A549 (cell line): ENCODE measurements at regions not wholly inside any gene's neighbourhood (a gene's known extent, or its start where the extent isn't known, plus 50 kb on each side); places are given as distances from the start of the nearest gene placed in this dataset.

Experiments
- ATAC-seq, 2 experiments: fragments of 200-7000 bp in 1 of 2; fragments of >200 bp in 1 of 2; cut with Nextera tagmentation in 1 of 2; cut with Tn5 transposase in 1 of 2; 3 replicates each; pipeline versions ENCODE4 v1.8.0 to v1.9.1; 2018 to 2020; ENCODE audit warnings: mild to moderate bottlenecking in 1 of 2, moderate library complexity in 1 of 2
- CTCF ChIA-PET: fragments of 300-600 bp; sonication (Branson Sonifier 250); formaldehyde crosslinking; extraction: SDS; loops from one replicate; lab custom pipeline; 2021; ENCODE audit warnings: antibody characterized with exemption, inconsistent platforms; lab: Yijun Ruan, JAX
- POLR2A ChIA-PET: fragments of 350-600 bp; formaldehyde crosslinking; extraction: SDS; loops from one replicate; lab custom pipeline; 2021; ENCODE audit warnings: antibody characterized with exemption, inconsistent platforms; lab: Yijun Ruan, JAX
- DNase-seq, 2 experiments: peaks; one replicate each; pipeline versions ENCODE4 v3.0.0 to v3.0.0-alpha.2; 2011 to 2016; ENCODE audit warnings: low read depth in 1 of 2, low spot score in 1 of 2
- FAIRE-seq: peaks from 2 replicates; lab custom pipeline; 2011; peaks lifted over from hg19 to GRCh38; lab: Jason Lieb, UNC
- H3K27ac ChIP-seq, 2 experiments: fragments of >200 bp; sonication (Bioruptor Twin); formaldehyde crosslinking; 3 replicates each; pipeline ENCODE4 v1.5.1; 2016 to 2017
- H3K4me1 ChIP-seq: fragments of >200 bp; sonication (Bioruptor Twin); formaldehyde crosslinking; 3 replicates; pipeline ENCODE4 v1.6.1; 2016
- H3K4me2 ChIP-seq: fragments of >200 bp; sonication (Bioruptor Twin); formaldehyde crosslinking; 3 replicates; pipeline ENCODE4 v1.6.1; 2016
- H3K4me3 ChIP-seq: fragments of >200 bp; sonication (Bioruptor Twin); formaldehyde crosslinking; 3 replicates; pipeline ENCODE4 v1.5.1; 2016
- H3K9me3 ChIP-seq: fragments of >200 bp; sonication (Bioruptor Twin); formaldehyde crosslinking; 3 replicates; pipeline ENCODE4 v1.6.1; 2016
- EHMT2 ChIP-seq: fragments of 200-600 bp; sonication (generic); IDR thresholded peaks from 2 replicates; pipeline ENCODE4 v1.6.1; 2016; ENCODE audit warnings: antibody characterized with exemption, low read depth, mild to moderate bottlenecking, moderate library complexity
- EP300 ChIP-seq, 2 experiments: fragments of >200 bp; sonication (Bioruptor Twin); formaldehyde crosslinking; IDR thresholded peaks; 2 replicates in 1 of 2; 3 replicates in 1 of 2; pipeline ENCODE4 v1.6.1; 2016 to 2017
- ESRRA ChIP-seq: fragments of 150-350 bp; IDR thresholded peaks from 2 replicates; pipeline ENCODE4 v1.6.1; 2014; ENCODE audit warnings: mild to moderate bottlenecking, low read length, borderline replicate concordance
- FOSB ChIP-seq: fragments of 250-450 bp; sonication (Bioruptor Pico); IDR thresholded peaks from 2 replicates; pipeline ENCODE4 v1.5.0; 2020; ENCODE audit warnings: mild to moderate bottlenecking, moderate library complexity
- FOSL2 ChIP-seq, 2 experiments: fragments of 450-650 bp in 1 of 2; fragments of >200 bp in 1 of 2; sonication (Bioruptor Twin) in 1 of 2; formaldehyde crosslinking; IDR thresholded peaks; 2 replicates each; pipeline versions ENCODE4 v1.5.0 to v1.6.1; 2016 to 2020; ENCODE audit warnings: mild to moderate bottlenecking in 1 of 2, moderate library complexity in 1 of 2
- FOXS1 ChIP-seq: fragments of 250-450 bp; sonication (Bioruptor Pico); IDR thresholded peaks from 2 replicates; pipeline ENCODE4 v1.5.0; 2020; ENCODE audit warnings: mild to moderate bottlenecking, moderate library complexity
- GATA3 ChIP-seq: IDR thresholded peaks from 2 replicates; pipeline ENCODE4 v1.6.1; 2012; ENCODE audit warnings: borderline replicate concordance
- HOXA7 ChIP-seq: fragments of 250-450 bp; sonication (Bioruptor Pico); IDR thresholded peaks from 2 replicates; pipeline ENCODE4 v1.5.0; 2020; ENCODE audit warnings: mild to moderate bottlenecking, moderate library complexity
- HOXB13 ChIP-seq: fragments of 250-450 bp; sonication (Bioruptor Pico); IDR thresholded peaks from 2 replicates; pipeline ENCODE4 v1.5.0; 2020; ENCODE audit warnings: low read depth, mild to moderate bottlenecking, moderate library complexity
- HOXB5 ChIP-seq: fragments of 250-450 bp; sonication (Bioruptor Pico); IDR thresholded peaks from 2 replicates; pipeline ENCODE4 v1.5.0; 2020; ENCODE audit warnings: mild to moderate bottlenecking, moderate library complexity
- JUN ChIP-seq, 2 experiments: fragments of >200 bp; sonication (Bioruptor Twin); formaldehyde crosslinking; IDR thresholded peaks; 2 replicates in 1 of 2; 3 replicates in 1 of 2; pipeline ENCODE4 v1.6.1; 2016 to 2017
- KDM1A ChIP-seq: fragments of 200-600 bp; sonication (generic); IDR thresholded peaks from 2 replicates; pipeline ENCODE4 v1.6.1; 2016; ENCODE audit warnings: low read depth, mild to moderate bottlenecking
- KDM5A ChIP-seq: fragments of 200-600 bp; sonication (generic); IDR thresholded peaks from 2 replicates; pipeline ENCODE4 v1.6.1; 2016; ENCODE audit warnings: antibody characterized with exemption, mild to moderate bottlenecking
- MYC ChIP-seq: IDR thresholded peaks from 2 replicates; pipeline ENCODE4 v1.6.1; 2012; ENCODE audit warnings: mild to moderate bottlenecking, inconsistent platforms, low read length, improper control_type of control experiment, borderline replicate concordance
- NR3C1 ChIP-seq: fragments of >200 bp; sonication (Bioruptor Twin); formaldehyde crosslinking; IDR thresholded peaks from 3 replicates; pipeline ENCODE4 v1.6.1; 2017
- PHF8 ChIP-seq: fragments of 200-600 bp; sonication (generic); IDR thresholded peaks from 2 replicates; pipeline ENCODE4 v1.6.1; 2016; ENCODE audit warnings: low read depth, mild to moderate bottlenecking, antibody characterized with exemption, moderate library complexity, borderline replicate concordance
- RARB ChIP-seq: fragments of 250-450 bp; sonication (Bioruptor Pico); IDR thresholded peaks from 2 replicates; pipeline ENCODE4 v1.8.0; 2021; ENCODE audit warnings: mild to moderate bottlenecking, moderate library complexity
- SREBF2 ChIP-seq: fragments of 450-650 bp; IDR thresholded peaks from 2 replicates; pipeline ENCODE4 v1.6.1; 2014; ENCODE audit warnings: mild to moderate bottlenecking, moderate library complexity
- ZC3H11A ChIP-seq: fragments of 450-650 bp; IDR thresholded peaks from 2 replicates; pipeline ENCODE4 v1.6.1; 2014; ENCODE audit warnings: antibody characterized with exemption, mild to moderate bottlenecking
- ZNF302 ChIP-seq: fragments of 250-450 bp; sonication (Bioruptor Pico); IDR thresholded peaks from 2 replicates; pipeline ENCODE4 v1.9.0; 2021; ENCODE audit warnings: inconsistent platforms, mild to moderate bottlenecking, moderate library complexity
- WGBS: methylation state at CpG from one replicate; pipeline ENCODE4 v1.1.6; 2017; ENCODE audit errors: missing lambda C conversion rate; 5-methylcytosine and 5-hydroxymethylcytosine counted together
- TF ChIP-seq, protein P1 (sequence below): fragments of >200 bp; sonication (Bioruptor Twin); formaldehyde crosslinking; IDR thresholded peaks from 3 replicates; pipeline ENCODE4 v1.5.1; 2016
- TF ChIP-seq, protein P2 (sequence below): fragments of 450-650 bp; IDR thresholded peaks from 2 replicates; pipeline ENCODE4 v1.6.1; 2014; ENCODE audit warnings: antibody characterized with exemption
- TF ChIP-seq, protein P3 (sequence below): fragments of >200 bp; sonication (Bioruptor Twin); formaldehyde crosslinking; IDR thresholded peaks from 3 replicates; pipeline ENCODE4 v1.6.1; 2016
- TF ChIP-seq, protein P4 (sequence below): fragments of 250-450 bp; sonication (Bioruptor Pico); IDR thresholded peaks from 2 replicates; pipeline ENCODE4 v1.5.0; 2020; ENCODE audit warnings: low read depth, mild to moderate bottlenecking, moderate library complexity
- TF ChIP-seq, protein P5 (sequence below): fragments of 250-450 bp; sonication (Bioruptor Pico); IDR thresholded peaks from 2 replicates; pipeline ENCODE4 v1.5.0; 2021; ENCODE audit warnings: mild to moderate bottlenecking, moderate library complexity, borderline replicate concordance

DNA sequence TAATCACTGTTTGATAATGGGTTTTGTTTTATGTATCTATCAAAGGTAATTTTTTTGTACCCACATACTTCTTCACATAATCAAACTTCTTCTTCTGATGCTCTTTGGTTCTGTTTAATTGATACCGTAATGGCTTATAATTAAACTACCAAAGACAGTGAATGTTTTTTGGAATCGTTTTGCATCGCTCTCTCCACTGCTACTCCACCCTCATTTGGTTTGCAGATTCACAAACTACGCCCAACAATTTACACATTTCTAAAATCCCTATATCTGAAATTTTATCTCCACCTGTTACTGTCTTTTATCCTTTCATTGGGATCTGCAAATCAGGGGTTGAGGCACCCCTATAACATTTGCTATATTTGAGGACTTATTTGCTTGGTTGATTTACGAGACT is 319.6 kb downstream of the RWDD3 start:
- no peaks in the 10 kb centered on the region for H3K9me3 ChIP-seq
- WGBS = 11% methylated on average over 5 of the region's 5 CpGs
- H3K4me3 ChIP-seq = no peak overlapping the region
- no peak for FAIRE-seq
- H3K4me2 ChIP-seq = no peak overlapping the region
- ChIA-PET CTCF (no interaction called here), POLR2A (no interaction called here)
- DNase-seq = no peak
- no peak overlapping the region for H3K27ac ChIP-seq
- no peak for TF ChIP-seq KDM5A
- TF ChIP-seq, protein P1, sequence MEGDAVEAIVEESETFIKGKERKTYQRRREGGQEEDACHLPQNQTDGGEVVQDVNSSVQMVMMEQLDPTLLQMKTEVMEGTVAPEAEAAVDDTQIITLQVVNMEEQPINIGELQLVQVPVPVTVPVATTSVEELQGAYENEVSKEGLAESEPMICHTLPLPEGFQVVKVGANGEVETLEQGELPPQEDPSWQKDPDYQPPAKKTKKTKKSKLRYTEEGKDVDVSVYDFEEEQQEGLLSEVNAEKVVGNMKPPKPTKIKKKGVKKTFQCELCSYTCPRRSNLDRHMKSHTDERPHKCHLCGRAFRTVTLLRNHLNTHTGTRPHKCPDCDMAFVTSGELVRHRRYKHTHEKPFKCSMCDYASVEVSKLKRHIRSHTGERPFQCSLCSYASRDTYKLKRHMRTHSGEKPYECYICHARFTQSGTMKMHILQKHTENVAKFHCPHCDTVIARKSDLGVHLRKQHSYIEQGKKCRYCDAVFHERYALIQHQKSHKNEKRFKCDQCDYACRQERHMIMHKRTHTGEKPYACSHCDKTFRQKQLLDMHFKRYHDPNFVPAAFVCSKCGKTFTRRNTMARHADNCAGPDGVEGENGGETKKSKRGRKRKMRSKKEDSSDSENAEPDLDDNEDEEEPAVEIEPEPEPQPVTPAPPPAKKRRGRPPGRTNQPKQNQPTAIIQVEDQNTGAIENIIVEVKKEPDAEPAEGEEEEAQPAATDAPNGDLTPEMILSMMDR = no peak
- TF ChIP-seq, protein P2, sequence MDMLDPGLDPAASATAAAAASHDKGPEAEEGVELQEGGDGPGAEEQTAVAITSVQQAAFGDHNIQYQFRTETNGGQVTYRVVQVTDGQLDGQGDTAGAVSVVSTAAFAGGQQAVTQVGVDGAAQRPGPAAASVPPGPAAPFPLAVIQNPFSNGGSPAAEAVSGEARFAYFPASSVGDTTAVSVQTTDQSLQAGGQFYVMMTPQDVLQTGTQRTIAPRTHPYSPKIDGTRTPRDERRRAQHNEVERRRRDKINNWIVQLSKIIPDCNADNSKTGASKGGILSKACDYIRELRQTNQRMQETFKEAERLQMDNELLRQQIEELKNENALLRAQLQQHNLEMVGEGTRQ = no peak
- H3K4me1 ChIP-seq = no peaks in the 10 kb centered on the region
- no peak for ATAC-seq

DNA sequence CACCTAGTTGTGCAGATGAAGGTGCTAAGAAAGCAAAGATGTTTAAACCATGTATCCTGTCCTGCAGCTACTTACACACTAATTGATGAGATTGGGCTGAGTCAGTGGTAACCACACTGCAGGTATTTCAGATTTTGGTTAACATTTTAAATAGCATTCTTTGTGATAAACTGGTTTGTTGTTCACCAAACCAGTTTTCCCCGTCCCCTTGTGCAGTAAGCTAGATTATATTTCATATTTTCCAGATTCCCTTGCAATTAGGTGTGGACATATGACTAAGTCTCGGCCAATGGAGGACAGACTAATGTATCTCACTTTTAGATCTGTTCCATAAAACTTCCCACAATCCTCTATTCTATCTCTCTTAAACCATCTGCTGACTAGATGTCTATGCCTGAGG is 320.4 kb downstream of the RWDD3 start:
- no peak for FAIRE-seq
- H3K27ac ChIP-seq = no peak overlapping the region
- CTCF ChIA-PET = interaction anchor here (0.6 kb wide), 1 partner anchor 823 kb away, joined by 3 read pairs; no protein-coding TSS in a partner anchor
- ATAC-seq = no peak
- H3K4me1 ChIP-seq = no peaks in the 10 kb centered on the region
- WGBS = 0% methylated on average over 2 of the region's 2 CpGs
- TF ChIP-seq, protein P3, sequence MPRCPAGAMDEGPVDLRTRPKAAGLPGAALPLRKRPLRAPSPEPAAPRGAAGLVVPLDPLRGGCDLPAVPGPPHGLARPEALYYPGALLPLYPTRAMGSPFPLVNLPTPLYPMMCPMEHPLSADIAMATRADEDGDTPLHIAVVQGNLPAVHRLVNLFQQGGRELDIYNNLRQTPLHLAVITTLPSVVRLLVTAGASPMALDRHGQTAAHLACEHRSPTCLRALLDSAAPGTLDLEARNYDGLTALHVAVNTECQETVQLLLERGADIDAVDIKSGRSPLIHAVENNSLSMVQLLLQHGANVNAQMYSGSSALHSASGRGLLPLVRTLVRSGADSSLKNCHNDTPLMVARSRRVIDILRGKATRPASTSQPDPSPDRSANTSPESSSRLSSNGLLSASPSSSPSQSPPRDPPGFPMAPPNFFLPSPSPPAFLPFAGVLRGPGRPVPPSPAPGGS = no peak
- TF ChIP-seq EHMT2 (no peak), RARB (CRISPR knock-in tag) (no peak), FOSB (CRISPR knock-in tag) (no peak), GATA3 (no peak), HOXB13 (CRISPR knock-in tag) (no peak), SREBF2 (no peak), PHF8 (no peak), ZNF302 (CRISPR knock-in tag) (no peak), HOXB5 (CRISPR knock-in tag) (no peak)
- TF ChIP-seq, protein P4, sequence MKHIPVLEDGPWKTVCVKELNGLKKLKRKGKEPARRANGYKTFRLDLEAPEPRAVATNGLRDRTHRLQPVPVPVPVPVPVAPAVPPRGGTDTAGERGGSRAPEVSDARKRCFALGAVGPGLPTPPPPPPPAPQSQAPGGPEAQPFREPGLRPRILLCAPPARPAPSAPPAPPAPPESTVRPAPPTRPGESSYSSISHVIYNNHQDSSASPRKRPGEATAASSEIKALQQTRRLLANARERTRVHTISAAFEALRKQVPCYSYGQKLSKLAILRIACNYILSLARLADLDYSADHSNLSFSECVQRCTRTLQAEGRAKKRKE (CRISPR knock-in tag) = no peak
- TF ChIP-seq, protein P5, sequence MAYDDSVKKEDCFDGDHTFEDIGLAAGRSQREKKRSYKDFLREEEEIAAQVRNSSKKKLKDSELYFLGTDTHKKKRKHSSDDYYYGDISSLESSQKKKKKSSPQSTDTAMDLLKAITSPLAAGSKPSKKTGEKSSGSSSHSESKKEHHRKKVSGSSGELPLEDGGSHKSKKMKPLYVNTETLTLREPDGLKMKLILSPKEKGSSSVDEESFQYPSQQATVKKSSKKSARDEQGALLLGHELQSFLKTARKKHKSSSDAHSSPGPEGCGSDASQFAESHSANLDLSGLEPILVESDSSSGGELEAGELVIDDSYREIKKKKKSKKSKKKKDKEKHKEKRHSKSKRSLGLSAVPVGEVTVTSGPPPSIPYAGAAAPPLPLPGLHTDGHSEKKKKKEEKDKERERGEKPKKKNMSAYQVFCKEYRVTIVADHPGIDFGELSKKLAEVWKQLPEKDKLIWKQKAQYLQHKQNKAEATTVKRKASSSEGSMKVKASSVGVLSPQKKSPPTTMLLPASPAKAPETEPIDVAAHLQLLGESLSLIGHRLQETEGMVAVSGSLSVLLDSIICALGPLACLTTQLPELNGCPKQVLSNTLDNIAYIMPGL (CRISPR knock-in tag) = no peak
- TF ChIP-seq, all 56 proteins: peak for 0
- Histone ChIP-seq H3K4me3 (no peak overlapping the region), H3K4me2 (no peak overlapping the region), H3K9me3 (no peaks in the 10 kb centered on the region)
- POLR2A ChIA-PET = no interaction called here
- no peak for DNase-seq

DNA sequence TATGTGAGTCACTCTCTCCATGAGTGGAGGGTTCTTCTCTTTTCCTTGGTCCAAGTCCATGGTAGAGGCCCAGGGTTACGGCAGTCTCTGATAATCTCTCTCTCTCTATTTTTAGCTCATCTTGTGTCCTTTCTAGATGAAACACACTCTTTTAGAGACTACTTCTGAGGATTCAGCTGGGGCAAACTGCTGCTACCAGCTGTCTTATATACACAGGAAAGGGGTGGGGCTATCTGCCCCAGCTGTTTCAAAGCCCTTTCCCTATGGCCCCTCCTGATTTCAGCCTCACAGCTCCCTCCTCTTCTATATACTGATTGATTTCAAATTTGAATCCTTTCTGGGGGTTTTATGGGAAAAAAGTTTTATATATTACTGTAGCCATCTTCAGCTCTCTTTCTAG is 324.8 kb downstream of the RWDD3 start:
- FAIRE-seq (no peak), DNase-seq (no peak), ATAC-seq (no peak)
- 39% methylated on average over 1 of the region's 1 CpG for WGBS
- TF ChIP-seq HOXB5 (CRISPR knock-in tag) (no peak), HOXA7 (CRISPR knock-in tag) (no peak), SREBF2 (no peak), ZC3H11A (no peak), ESRRA (no peak), FOXS1 (CRISPR knock-in tag) (no peak), EP300 (IDR thresholded peaks at IDR 0.05) (no peak), FOSL2 (IDR thresholded peaks at IDR 0.05) (no peak), FOSL2 (CRISPR knock-in tag; IDR thresholded peaks at IDR 0.05) (no peak), ZNF302 (CRISPR knock-in tag) (no peak), MYC (no peak), JUN (IDR thresholded peaks at IDR 0.05) (no peak), HOXB13 (CRISPR knock-in tag) (no peak), KDM1A (no peak), NR3C1 (no peak), EHMT2 (no peak)
- TF ChIP-seq, protein P3 = no peak
- Histone ChIP-seq H3K4me1 (no peaks in the 10 kb centered on the region), H3K4me2 (no peak overlapping the region), H3K9me3 (no peaks in the 10 kb centered on the region), H3K4me3 (no peak overlapping the region), H3K27ac (no peak overlapping the region)
- CTCF ChIA-PET = no interaction called here
- POLR2A ChIA-PET = no interaction called here
